Ishikawa (cell line): ENCODE measurements at regions not wholly inside any gene's neighbourhood (a gene's known extent, or its start where the extent isn't known, plus 50 kb on each side); places are given as distances from the start of the nearest gene placed in this dataset.

ENCODE experiments used
- CEBPB ChIP-seq: IDR thresholded peaks from 2 replicates; pipeline ENCODE4 v1.6.1; 2012
- CREB1 ChIP-seq: IDR thresholded peaks from 2 replicates; pipeline ENCODE4 v1.6.1; 2012; ENCODE audit warnings: low read depth
- EGR1 ChIP-seq: IDR thresholded peaks from 2 replicates; pipeline ENCODE4 v1.6.1; 2012
- EP300 ChIP-seq: IDR thresholded peaks from 2 replicates; pipeline ENCODE4 v1.6.1; 2012; ENCODE audit warnings: borderline replicate concordance
- FOXM1 ChIP-seq: IDR thresholded peaks from 2 replicates; pipeline ENCODE4 v1.6.1; 2012; ENCODE audit warnings: low read depth, borderline replicate concordance
- NFIC ChIP-seq: IDR thresholded peaks from 2 replicates; pipeline ENCODE4 v1.6.1; 2012
- RAD21 ChIP-seq: IDR thresholded peaks from 2 replicates; pipeline ENCODE4 v1.6.1; 2012; ENCODE audit warnings: low read depth
- TAF1 ChIP-seq: IDR thresholded peaks from 2 replicates; pipeline ENCODE4 v1.6.1; 2012; ENCODE audit warnings: low read depth, mild to moderate bottlenecking
- TCF12 ChIP-seq: IDR thresholded peaks from 2 replicates; pipeline ENCODE4 v1.6.1; 2012; ENCODE audit warnings: low read depth
- TEAD4 ChIP-seq: IDR thresholded peaks from 2 replicates; pipeline ENCODE4 v1.6.1; 2012
- YY1 ChIP-seq: IDR thresholded peaks from 2 replicates; pipeline ENCODE4 v1.6.1; 2012; ENCODE audit warnings: low read depth
- ZBTB7A ChIP-seq: IDR thresholded peaks from 2 replicates; pipeline ENCODE4 v1.6.1; 2012; ENCODE audit warnings: low read depth
- TF ChIP-seq, protein P1 (sequence below): IDR thresholded peaks from 2 replicates; pipeline ENCODE4 v1.6.1; 2012
- TF ChIP-seq, protein P2 (sequence below): IDR thresholded peaks from 2 replicates; pipeline ENCODE4 v1.6.1; 2012; ENCODE audit warnings: low read depth, mild to moderate bottlenecking
- TF ChIP-seq, protein P3 (sequence below): IDR thresholded peaks from 2 replicates; pipeline ENCODE4 v1.6.1; 2012

DNA sequence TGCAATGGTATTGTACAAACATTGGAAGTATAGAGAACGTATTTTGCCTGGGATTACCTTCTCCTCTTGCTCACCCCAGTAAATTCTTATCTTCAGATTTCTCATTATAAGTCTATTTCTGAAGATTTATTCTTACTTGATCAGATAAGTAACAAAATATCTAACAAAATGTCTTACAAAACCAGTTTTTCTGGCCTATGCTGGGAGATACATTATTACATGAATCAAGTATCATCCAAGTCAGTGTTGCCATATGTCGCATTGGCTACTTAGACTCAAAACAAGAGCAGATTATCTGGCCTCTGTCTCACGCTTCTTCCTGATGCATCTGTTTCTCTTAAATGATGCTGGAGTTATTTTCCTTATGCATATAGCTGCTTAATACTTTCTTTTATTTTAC, 408.5 kb downstream of the CCER1 start:
- TF ChIP-seq EP300 = no peak
- TF ChIP-seq, protein P1, sequence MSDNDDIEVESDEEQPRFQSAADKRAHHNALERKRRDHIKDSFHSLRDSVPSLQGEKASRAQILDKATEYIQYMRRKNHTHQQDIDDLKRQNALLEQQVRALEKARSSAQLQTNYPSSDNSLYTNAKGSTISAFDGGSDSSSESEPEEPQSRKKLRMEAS = no peak
- no peak for TF ChIP-seq TEAD4
- TF ChIP-seq EGR1 = no peak
- TF ChIP-seq TCF12 = no peak
- no peak for TF ChIP-seq RAD21
- no peak for TF ChIP-seq CREB1
- TF ChIP-seq, protein P2, sequence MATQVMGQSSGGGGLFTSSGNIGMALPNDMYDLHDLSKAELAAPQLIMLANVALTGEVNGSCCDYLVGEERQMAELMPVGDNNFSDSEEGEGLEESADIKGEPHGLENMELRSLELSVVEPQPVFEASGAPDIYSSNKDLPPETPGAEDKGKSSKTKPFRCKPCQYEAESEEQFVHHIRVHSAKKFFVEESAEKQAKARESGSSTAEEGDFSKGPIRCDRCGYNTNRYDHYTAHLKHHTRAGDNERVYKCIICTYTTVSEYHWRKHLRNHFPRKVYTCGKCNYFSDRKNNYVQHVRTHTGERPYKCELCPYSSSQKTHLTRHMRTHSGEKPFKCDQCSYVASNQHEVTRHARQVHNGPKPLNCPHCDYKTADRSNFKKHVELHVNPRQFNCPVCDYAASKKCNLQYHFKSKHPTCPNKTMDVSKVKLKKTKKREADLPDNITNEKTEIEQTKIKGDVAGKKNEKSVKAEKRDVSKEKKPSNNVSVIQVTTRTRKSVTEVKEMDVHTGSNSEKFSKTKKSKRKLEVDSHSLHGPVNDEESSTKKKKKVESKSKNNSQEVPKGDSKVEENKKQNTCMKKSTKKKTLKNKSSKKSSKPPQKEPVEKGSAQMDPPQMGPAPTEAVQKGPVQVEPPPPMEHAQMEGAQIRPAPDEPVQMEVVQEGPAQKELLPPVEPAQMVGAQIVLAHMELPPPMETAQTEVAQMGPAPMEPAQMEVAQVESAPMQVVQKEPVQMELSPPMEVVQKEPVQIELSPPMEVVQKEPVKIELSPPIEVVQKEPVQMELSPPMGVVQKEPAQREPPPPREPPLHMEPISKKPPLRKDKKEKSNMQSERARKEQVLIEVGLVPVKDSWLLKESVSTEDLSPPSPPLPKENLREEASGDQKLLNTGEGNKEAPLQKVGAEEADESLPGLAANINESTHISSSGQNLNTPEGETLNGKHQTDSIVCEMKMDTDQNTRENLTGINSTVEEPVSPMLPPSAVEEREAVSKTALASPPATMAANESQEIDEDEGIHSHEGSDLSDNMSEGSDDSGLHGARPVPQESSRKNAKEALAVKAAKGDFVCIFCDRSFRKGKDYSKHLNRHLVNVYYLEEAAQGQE = no peak
- no peak for TF ChIP-seq NFIC
- no peak for TF ChIP-seq FOXM1
- TF ChIP-seq TAF1 = no peak
- TF ChIP-seq ZBTB7A = no peak
- TF ChIP-seq CEBPB = no peak
- TF ChIP-seq YY1 = no peak
- TF ChIP-seq, protein P3, sequence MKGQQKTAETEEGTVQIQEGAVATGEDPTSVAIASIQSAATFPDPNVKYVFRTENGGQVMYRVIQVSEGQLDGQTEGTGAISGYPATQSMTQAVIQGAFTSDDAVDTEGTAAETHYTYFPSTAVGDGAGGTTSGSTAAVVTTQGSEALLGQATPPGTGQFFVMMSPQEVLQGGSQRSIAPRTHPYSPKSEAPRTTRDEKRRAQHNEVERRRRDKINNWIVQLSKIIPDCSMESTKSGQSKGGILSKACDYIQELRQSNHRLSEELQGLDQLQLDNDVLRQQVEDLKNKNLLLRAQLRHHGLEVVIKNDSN = no peak

DNA sequence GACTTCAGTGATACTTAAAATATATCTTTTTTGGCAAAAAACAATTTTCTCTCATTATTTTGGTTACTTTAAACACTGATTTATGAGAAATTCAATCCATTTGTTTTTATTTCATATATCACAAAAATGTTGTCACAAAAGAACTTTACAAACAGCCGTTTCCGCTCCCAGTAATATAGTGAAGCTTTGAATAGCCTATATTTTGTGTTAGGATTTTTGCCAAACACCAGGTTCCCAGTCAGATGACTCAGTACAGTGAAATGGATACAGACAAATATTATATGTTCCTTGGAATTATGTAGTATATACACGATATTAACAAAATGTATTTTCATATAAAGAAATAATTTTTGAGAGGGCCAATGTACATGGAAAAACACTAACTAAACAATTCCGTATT, 411.1 kb downstream of the CCER1 start:
- TF ChIP-seq TAF1 (no peak), CEBPB (no peak), RAD21 (no peak), FOXM1 (no peak), CREB1 (no peak), TEAD4 (no peak), ZBTB7A (no peak), TCF12 (no peak), NFIC (no peak), EP300 (no peak), YY1 (no peak), EGR1 (no peak)
- TF ChIP-seq, protein P2 = no peak
- TF ChIP-seq, protein P3 = no peak
- TF ChIP-seq, protein P1 = no peak

DNA sequence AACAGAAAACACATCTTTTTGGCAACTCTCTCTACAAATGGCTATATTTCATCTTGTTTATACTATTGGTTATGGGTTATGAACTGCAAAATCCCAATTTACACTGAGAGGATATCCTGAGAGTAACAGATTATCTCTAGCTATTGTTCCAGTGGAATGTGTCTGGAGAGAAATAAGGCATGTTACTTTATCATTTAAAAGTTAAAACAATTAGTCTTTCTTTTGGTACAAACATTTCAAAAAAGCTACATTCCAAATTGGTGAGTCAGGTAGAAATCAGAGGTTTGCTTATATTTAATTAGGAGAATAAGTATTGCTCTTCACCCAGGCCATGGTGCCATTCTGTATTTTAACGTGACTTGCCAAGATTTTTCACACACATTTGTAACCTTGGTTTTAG, 411.6 kb downstream of the CCER1 start:
- TF ChIP-seq NFIC = no peak

DNA sequence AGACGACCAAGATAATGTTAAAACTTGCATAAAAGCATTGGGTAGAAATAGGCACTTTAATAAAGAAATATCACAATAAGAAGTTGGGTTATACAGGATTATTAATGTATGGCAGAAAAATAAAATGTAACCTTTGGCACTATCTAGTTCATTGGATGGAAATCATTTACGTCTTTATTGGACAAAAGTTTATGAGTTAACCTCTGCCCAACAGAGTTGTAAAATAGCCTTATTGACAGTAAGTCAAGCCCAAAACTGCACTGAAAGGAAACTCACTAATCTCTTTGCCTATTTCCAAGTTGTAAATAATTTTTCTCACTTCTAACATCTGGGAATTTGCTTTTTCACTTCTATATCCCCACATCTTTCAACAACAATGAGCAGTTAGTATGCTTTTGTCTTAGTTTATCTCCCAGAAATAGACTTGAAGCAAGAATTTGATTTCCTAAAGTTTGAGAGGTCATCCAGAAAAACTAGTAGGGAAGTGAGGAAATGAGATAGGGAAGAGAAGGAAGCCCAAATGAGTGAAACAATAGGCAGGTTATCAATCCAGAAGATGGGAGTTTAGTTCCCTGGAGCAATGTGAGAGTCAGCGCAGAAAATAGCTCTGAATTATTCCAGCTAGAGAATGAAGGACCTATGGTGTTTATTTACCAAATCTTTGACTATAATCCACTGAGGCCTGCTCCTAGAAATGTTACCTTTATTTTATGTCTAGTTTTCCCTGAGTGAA, 434.8 kb downstream of the CCER1 start:
- TF ChIP-seq TEAD4 (no peak), NFIC (no peak), TCF12 (no peak), CEBPB (no peak), CREB1 (no peak), ZBTB7A (no peak), EP300 (no peak), EGR1 (no peak), YY1 (no peak)
- TF ChIP-seq, protein P3 = no peak
- TF ChIP-seq, protein P1 = no peak

DNA sequence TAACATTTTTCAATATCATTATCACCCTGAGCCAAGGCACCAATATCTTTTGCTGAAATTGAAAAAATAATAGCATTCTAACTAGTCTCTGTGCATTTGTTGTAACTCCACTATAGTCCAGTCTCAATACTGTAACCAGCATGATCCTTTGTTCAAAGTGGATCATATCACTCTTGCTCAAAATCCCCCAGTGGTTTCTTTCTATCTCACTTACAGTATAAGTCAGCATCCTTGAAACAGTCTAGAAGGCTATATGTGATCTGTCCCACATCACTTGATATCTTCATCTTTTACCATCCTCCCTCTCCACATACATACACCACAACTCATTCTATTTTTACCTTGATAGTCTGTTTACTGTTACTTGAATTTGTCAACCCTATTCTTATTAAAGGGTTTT, 435.7 kb downstream of the CCER1 start:
- no peak for TF ChIP-seq EGR1
- no peak for TF ChIP-seq CEBPB
- TF ChIP-seq YY1 = no peak
- TF ChIP-seq, protein P1 = no peak
- TF ChIP-seq TEAD4 = no peak
- TF ChIP-seq ZBTB7A = no peak
- TF ChIP-seq TCF12 = no peak
- TF ChIP-seq EP300 = no peak
- TF ChIP-seq RAD21 = no peak
